HepG2 (cell line): ENCODE measurements at regions not wholly inside any gene's neighbourhood (a gene's known extent, or its start where the extent isn't known, plus 50 kb on each side); places are given as distances from the start of the nearest gene placed in this dataset.

Experiments
- AHDC1 ChIP-seq: sonication (generic); formaldehyde crosslinking; IDR thresholded peaks from 2 replicates; pipeline ENCODE4 v1.5.1; 2020; ENCODE audit warnings: mild to moderate bottlenecking, missing genetic modification reagents, borderline replicate concordance
- EED ChIP-seq: sonication (generic); formaldehyde crosslinking; IDR thresholded peaks from 2 replicates; pipeline ENCODE4 v1.5.0; 2020; ENCODE audit warnings: mild to moderate bottlenecking, missing genetic modification reagents
- HMG20A ChIP-seq: IDR thresholded peaks from 2 replicates; pipeline ENCODE4 v1.6.1; 2016; ENCODE audit warnings: borderline replicate concordance
- ISL2 ChIP-seq: sonication (generic); formaldehyde crosslinking; IDR thresholded peaks from 2 replicates; pipeline ENCODE4 v1.5.0; 2020; ENCODE audit warnings: missing genetic modification reagents
- JUNB ChIP-seq: sonication (generic); formaldehyde crosslinking; IDR thresholded peaks from 2 replicates; pipeline ENCODE4 v1.8.0; 2022; ENCODE audit warnings: missing genetic modification reagents, mild to moderate bottlenecking, borderline replicate concordance
- KDM5B ChIP-seq: sonication (generic); formaldehyde crosslinking; IDR thresholded peaks from 2 replicates; pipeline ENCODE4 v1.4.0; 2020; ENCODE audit warnings: missing genetic modification reagents, mild to moderate bottlenecking, borderline replicate concordance
- MIER2 ChIP-seq: IDR thresholded peaks from 2 replicates; pipeline ENCODE4 v1.6.1; 2016; ENCODE audit warnings: missing biosample characterization, missing genetic modification reagents
- PAWR ChIP-seq: sonication (generic); formaldehyde crosslinking; IDR thresholded peaks from 2 replicates; pipeline ENCODE4 v1.4.0; 2020; ENCODE audit warnings: missing genetic modification reagents, mild to moderate bottlenecking, borderline replicate concordance
- PLSCR1 ChIP-seq: sonication (generic); formaldehyde crosslinking; IDR thresholded peaks from 2 replicates; pipeline ENCODE4 v1.5.0; 2020; ENCODE audit warnings: missing genetic modification reagents, mild to moderate bottlenecking, borderline replicate concordance
- RBM22 ChIP-seq: fragments of 200-400 bp; formaldehyde crosslinking; optimal IDR thresholded peaks from 2 replicates; pipeline ENCODE3; 2017; ENCODE audit warnings: mild to moderate bottlenecking, low read length, moderate library complexity
- SOX5 ChIP-seq: IDR thresholded peaks from 2 replicates; pipeline ENCODE4 v1.6.1; 2016; ENCODE audit warnings: borderline replicate concordance
- TFAP4 ChIP-seq: sonication (generic); IDR thresholded peaks from 2 replicates; pipeline ENCODE4 v1.6.1; 2016; ENCODE audit warnings: low read depth, borderline replicate concordance
- ZBTB43 ChIP-seq: sonication (generic); formaldehyde crosslinking; conservative IDR thresholded peaks from 2 replicates; pipeline ENCODE4 v1.4.0; 2020; ENCODE audit warnings: missing genetic modification reagents
- ZNF263 ChIP-seq: sonication (generic); formaldehyde crosslinking; IDR thresholded peaks from 2 replicates; pipeline ENCODE4 v1.4.0; 2020; ENCODE audit warnings: missing genetic modification reagents
- ZNF354B ChIP-seq: sonication (generic); formaldehyde crosslinking; IDR thresholded peaks from 2 replicates; pipeline ENCODE4 v1.8.0; 2022; ENCODE audit warnings: mild to moderate bottlenecking, missing genetic modification reagents
- ZNF431 ChIP-seq: sonication (generic); formaldehyde crosslinking; IDR thresholded peaks from 2 replicates; pipeline ENCODE4 v1.9.0; 2022; ENCODE audit warnings: missing genetic modification reagents, low read depth, mild to moderate bottlenecking, borderline replicate concordance
- ZNF451 ChIP-seq: sonication (generic); formaldehyde crosslinking; IDR thresholded peaks from 2 replicates; pipeline ENCODE4 v1.5.0; 2020; ENCODE audit warnings: mild to moderate bottlenecking, missing genetic modification reagents
- ZNF615 ChIP-seq: sonication (generic); formaldehyde crosslinking; IDR thresholded peaks from 2 replicates; pipeline ENCODE4 v1.5.0; 2020; ENCODE audit warnings: mild to moderate bottlenecking, missing genetic modification reagents, borderline replicate concordance
- ZNF644 ChIP-seq: IDR thresholded peaks from 2 replicates; pipeline ENCODE4 v1.6.1; 2016; ENCODE audit warnings: low read depth
- ZNF781 ChIP-seq: sonication (generic); formaldehyde crosslinking; IDR thresholded peaks from 2 replicates; pipeline ENCODE4 v1.5.1; 2020; ENCODE audit warnings: borderline replicate concordance, mild to moderate bottlenecking, missing genetic modification reagents; ENCODE audit errors: not compliant biosample characterization
- ZNF891 ChIP-seq: sonication (generic); formaldehyde crosslinking; IDR thresholded peaks from 2 replicates; pipeline ENCODE4 v1.5.0; 2020; ENCODE audit warnings: mild to moderate bottlenecking, missing genetic modification reagents
- ZSCAN21 ChIP-seq: sonication (generic); formaldehyde crosslinking; IDR thresholded peaks from 2 replicates; pipeline ENCODE4 v1.8.0; 2022; ENCODE audit warnings: mild to moderate bottlenecking, missing genetic modification reagents, moderate library complexity, borderline replicate concordance

- peak; percentile 63; the same call in 1 of the 2 replicates for TF ChIP-seq MIER2 (CRISPR knock-in tag)
- TF ChIP-seq PAWR, result no peak
- no peak for TF ChIP-seq ZSCAN21 (CRISPR knock-in tag)
- no peak for TF ChIP-seq JUNB (CRISPR knock-in tag)
- no peak for TF ChIP-seq PLSCR1
- peak; percentile 92 for TF ChIP-seq SOX5 (CRISPR knock-in tag)
- peak; percentile 82; the same call in 1 of the 2 replicates for TF ChIP-seq HMG20A (CRISPR knock-in tag)
- TF ChIP-seq ZBTB43 (CRISPR knock-in tag), result 0 out of 2 replicates have a peak, but pooled peaks have one; percentile 74
- peak; percentile 81 for TF ChIP-seq ZNF644 (CRISPR knock-in tag)
- TF ChIP-seq AHDC1 (CRISPR knock-in tag), result peak; percentile 91; the same call in 1 of the 2 replicates
- TF ChIP-seq TFAP4, result peak; percentile 62; the same call in 1 of the 2 replicates
- TF ChIP-seq ZNF451, result no peak
- TF ChIP-seq RBM22, result no peak
- no peak for TF ChIP-seq ZNF781 (CRISPR knock-in tag)
- TF ChIP-seq ZNF615 (CRISPR knock-in tag), result no peak
- TF ChIP-seq ZNF891, result no peak
- TF ChIP-seq ISL2 (CRISPR knock-in tag), result peak; percentile 93
- no peak for TF ChIP-seq EED (CRISPR knock-in tag)
- no peak for TF ChIP-seq ZNF431
- peak; percentile 25; the same call in 1 of the 2 replicates for TF ChIP-seq ZNF263 (CRISPR knock-in tag)
- TF ChIP-seq KDM5B (CRISPR knock-in tag), result no peak
- TF ChIP-seq ZNF354B, result no peak
Measured at GRCh38 chr7:131076711-131077181, 250.9 kb upstream of the MKLN1 start (continued).
